ENCODE measurements at regions not wholly inside any gene's neighbourhood (a gene's known extent, or its start where the extent isn't known, plus 50 kb on each side); places are given as distances from the start of the nearest gene placed in this dataset.

- DNase-seq = no peak
Observed at GRCh38 chr2:128474036-128474955, 155.6 kb upstream of the HS6ST1 start.

- no peak for DNase-seq
Observed at GRCh38 chr2:128474962-128475361, 156.3 kb upstream of the HS6ST1 start.

- DNase-seq = no peak
Observed at GRCh38 chr2:128475427-128476211, 157.0 kb upstream of the HS6ST1 start.

GRCh38 chr2:128477026-128477820 lies 158.6 kb upstream of the HS6ST1 start:
- no peak for DNase-seq

GRCh38 chr2:128477891-128478290 lies 159.2 kb upstream of the HS6ST1 start:
- no peak for DNase-seq

- DNase-seq = no peak
Observed at GRCh38 chr2:128485761-128486639, 167.3 kb upstream of the HS6ST1 start.

- DNase-seq = no peak
Observed at GRCh38 chr2:128486640-128487375, 168.1 kb upstream of the HS6ST1 start.

GRCh38 chr2:128487650-128488387 lies 169.2 kb upstream of the HS6ST1 start:
- no peak for DNase-seq

- DNase-seq = no peak
Observed at GRCh38 chr2:128488434-128488833, 169.8 kb upstream of the HS6ST1 start.

- DNase-seq = no peak
Observed at GRCh38 chr2:128489526-128490273, 171.0 kb upstream of the HS6ST1 start.

GRCh38 chr2:128490321-128490720 lies 171.7 kb upstream of the HS6ST1 start:
- DNase-seq = no peak

GRCh38 chr2:128490881-128491691 lies 172.4 kb upstream of the HS6ST1 start:
- DNase-seq = no peak

- no peak for DNase-seq
Observed at GRCh38 chr2:128491692-128492244, 173.1 kb upstream of the HS6ST1 start.

- DNase-seq = no peak
Observed at GRCh38 chr2:128492966-128493811, 174.5 kb upstream of the HS6ST1 start.

- no peak for DNase-seq
Observed at GRCh38 chr2:128493880-128494279, 175.2 kb upstream of the HS6ST1 start.

GRCh38 chr2:128494307-128494639 lies 175.6 kb upstream of the HS6ST1 start:
- DNase-seq = no peak

GRCh38 chr2:128494640-128495321 lies 176.1 kb upstream of the HS6ST1 start:
- no peak for DNase-seq

Data from NCI-H510A treated with DMSO at 0.1 percent for 48 hours (cell line).